Vagina (tissue), 2 donors: ENCODE measurements at regions not wholly inside any gene's neighbourhood (a gene's known extent, or its start where the extent isn't known, plus 50 kb on each side); places are given as distances from the start of the nearest gene placed in this dataset.

Source experiments
- CTCF ChIP-seq, 3 experiments: fragments of 450-650 bp in 2 of 3; fragments of 200-600 bp in 1 of 3; sonication (generic) in 1 of 3; IDR thresholded peaks; one replicate each; pipeline ENCODE4 v1.5.1; 2017 to 2019; ENCODE audit warnings: antibody characterized with exemption in 3 of 3, mild to moderate bottlenecking in 2 of 3, moderate library complexity in 2 of 3
- POLR2A ChIP-seq, 2 donors: fragments of 450-650 bp; IDR thresholded peaks; one replicate each; pipeline ENCODE4 v1.6.1; 2017; ENCODE audit warnings: antibody characterized with exemption in 2 of 2, mild to moderate bottlenecking in 2 of 2, moderate library complexity in 2 of 2
- POLR2AphosphoS5 ChIP-seq, 2 donors: sonication (generic); formaldehyde crosslinking; IDR thresholded peaks; one replicate each; pipeline ENCODE4 v1.9.0; 2017; ENCODE audit warnings: antibody characterized with exemption in 2 of 2, mild to moderate bottlenecking in 2 of 2, low read depth in 1 of 2; ENCODE audit not compliant: insufficient read depth in 1 of 2

GRCh38 chr2:146850746-146851145, 994.1 kb upstream of the ACVR2A start:
- no peak for TF ChIP-seq POLR2AphosphoS5 (IDR thresholded peaks at IDR 0.05; ENCODE audit: insufficient read depth in 1 of 2, low read depth in 1 of 2)
- TF ChIP-seq POLR2A (IDR thresholded peaks at IDR 0.05), result no peak
- no peak for TF ChIP-seq CTCF (IDR thresholded peaks at IDR 0.05)
